GM19023 (cell line): ENCODE measurements at regions not wholly inside any gene's neighbourhood (a gene's known extent, or its start where the extent isn't known, plus 50 kb on each side); places are given as distances from the start of the nearest gene placed in this dataset.

Experiments
- ATAC-seq: cut with Tn5 transposase; IDR thresholded peaks from one replicate; pipeline ENCODE4 v1.9.1; 2021; ENCODE audit warnings: mild to moderate bottlenecking, moderate library complexity; ENCODE audit not compliant: unreplicated experiment

DNA sequence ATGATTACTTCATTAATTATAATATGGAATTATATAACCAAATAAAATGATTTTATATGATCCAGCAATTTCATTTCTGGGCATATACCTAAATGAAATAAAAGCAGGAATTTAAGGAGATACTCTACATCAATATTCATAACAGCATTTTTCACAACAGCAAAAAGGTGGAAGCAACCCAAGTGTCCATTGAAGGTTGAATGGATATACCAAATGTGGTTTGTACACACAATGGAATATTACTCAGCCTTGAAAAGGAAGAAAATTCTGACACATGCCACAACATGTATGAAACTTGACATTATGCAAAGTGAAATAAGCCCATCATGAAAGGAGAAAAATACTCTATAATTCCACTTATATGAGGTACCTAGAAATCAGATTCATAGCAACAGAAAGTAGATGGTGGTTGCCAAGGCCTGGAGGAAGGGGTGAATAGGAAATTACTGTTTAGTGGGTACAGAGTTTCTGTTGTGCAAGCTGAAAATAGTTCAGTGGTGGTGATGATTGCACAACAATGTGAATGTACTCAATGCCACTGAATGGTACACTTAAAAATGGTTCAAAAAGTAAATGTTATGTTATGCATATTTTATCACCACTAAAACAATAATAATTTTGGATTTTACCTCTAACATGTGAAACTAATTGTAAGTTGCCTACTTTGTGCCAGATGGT, 471.5 kb downstream of the SPRY1 start:
- no peak for ATAC-seq

DNA sequence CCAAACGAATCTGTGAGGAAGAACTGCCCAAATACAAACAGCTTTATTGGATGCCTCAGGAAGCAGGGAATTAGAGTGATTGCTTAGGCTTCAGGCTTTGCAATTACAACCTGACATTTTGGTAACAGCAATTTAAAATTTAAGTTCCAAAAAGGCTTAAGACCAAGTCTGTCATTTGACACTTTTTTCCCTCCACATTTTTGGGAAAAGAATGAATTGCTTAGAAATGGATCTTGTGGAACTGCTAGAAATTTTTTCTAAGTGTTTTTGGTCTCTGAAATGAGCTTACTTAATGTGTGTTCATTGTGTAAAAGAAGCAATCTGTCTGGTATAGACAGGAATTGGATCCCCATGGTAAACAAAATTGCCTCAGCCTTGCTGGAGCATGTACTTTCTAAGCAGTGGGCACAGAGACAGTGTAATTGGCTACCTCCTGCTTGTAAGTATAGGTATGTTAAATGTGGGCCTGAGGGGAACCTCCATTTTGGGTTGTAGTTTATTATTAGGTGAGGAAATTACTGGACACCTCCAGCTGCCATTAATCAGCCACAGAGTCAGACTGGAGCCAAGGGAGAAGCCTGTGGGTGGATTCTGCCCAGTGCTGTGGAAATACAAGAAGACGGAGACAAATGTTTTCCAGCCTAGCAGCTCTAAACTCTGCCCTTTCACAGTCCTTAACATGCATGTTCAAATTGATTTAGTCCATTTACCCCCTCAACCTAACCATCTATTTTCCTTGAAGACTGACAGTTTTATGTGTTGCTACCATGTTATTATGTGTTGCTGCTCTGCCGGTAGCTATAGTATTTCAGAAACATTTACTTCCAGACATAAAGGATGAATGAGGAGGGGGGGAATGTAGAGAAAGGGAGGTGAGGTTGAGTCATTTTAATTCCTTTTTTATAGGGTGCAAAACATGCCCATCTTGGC, 473.0 kb downstream of the SPRY1 start:
- ATAC-seq, result no peak

DNA sequence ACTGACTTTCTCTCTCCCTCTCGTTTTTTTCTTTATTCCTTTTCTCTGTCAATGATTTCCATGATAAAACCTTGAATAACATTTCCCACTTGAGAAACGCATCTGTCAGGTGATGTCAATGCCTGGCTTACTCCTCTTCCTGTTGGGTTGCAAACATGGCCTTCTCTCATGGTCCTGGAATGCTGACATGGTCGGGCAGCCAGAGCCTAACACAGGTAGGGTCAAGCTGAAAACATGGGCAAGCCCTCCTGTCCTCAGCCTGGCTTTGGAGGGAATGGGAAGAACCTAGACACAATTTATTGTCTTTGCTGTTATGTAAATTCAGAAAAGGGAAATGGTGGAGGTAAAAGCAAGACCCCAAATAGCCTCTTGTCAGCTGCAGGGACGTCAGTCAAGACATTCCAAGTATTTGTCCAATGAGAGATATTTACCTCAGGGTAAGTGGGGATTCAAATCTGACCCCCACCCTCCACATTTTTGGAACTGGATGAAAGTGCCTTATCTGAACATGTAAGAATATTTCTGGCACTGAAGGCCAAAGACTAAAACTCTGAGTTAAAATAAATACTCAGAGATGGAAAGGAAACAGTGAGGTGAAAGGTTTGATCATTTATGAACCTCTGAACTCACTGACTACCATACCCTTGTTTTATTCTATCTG, 473.8 kb downstream of the SPRY1 start:
- ATAC-seq, result no peak

DNA sequence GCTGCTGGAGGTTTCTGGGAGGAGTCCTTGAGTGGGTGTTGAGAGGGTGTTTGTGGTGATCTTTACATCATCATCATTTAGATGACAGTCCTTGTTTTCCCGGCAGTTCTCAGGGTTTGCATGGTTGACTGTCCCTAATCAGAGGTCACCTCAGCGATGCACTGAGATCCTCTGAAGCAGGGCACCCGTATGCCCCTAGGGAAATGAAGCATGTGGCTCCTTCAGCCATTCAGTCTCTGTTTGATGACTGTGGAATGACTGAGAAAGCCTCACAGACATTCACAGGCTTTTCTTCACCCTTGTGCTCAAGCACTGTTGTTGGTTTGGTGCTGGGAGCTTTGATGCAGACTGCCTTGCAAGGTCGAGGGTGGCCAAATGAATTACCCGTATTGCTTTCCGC, 474.7 kb downstream of the SPRY1 start:
- no peak for ATAC-seq

DNA sequence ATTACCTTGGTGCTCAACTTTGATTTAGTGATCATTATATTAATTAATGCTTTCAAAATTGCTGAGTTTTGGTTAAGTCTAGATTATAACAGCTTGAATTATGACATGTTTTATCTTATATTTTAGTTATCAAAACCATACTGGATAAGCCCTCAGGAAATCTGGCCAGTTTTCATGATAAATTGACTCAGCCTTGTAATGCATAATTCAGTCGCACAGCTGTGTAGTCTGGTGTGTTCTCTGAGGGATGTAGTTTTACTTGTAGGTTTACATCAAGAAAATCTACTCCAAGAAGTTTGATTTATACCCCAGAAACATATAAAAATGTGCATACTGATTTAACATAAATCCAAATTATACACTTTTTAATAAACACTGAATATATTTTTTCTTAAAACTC, 477.5 kb downstream of the SPRY1 start:
- ATAC-seq, result no peak

DNA sequence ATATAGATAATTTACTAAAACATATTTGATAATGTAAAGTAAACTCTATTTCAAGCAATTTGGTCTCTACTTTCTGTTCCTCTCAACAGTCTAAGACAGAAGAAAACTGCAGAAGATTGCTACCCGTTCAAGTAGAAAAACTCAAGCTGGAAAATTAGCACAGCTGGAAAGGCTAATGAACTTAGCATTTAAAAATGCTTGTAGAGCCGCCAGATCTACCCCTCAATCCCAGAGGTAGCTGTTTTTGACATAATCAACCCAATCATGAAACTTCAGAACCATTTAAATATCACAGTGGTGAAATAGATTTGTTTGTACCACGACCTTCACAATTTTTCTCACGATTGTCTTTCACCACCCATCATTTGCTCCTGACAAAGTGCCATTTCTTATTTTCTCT, 479.5 kb downstream of the SPRY1 start:
- ATAC-seq, result no peak

DNA sequence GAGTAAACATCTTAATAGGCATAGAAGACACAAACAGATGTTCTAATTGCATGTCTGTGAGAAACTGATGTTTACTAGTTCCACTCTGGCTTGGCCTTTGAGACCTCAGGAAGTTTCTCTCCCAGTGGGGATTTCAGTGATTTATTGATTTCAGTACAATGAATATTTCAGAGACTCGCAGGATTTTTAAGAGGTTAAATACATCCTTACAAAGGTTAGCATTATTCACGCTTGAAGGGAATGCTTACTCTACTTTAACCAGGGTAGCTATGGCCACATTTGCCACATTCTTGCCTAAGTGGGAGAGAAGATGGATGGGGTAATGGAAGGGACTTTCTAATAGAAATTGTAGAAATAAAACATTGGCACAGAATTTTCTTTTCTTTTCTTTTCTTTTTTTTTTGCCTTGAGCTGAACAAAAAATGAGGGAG, 480.1 kb downstream of the SPRY1 start:
- no peak for ATAC-seq

DNA sequence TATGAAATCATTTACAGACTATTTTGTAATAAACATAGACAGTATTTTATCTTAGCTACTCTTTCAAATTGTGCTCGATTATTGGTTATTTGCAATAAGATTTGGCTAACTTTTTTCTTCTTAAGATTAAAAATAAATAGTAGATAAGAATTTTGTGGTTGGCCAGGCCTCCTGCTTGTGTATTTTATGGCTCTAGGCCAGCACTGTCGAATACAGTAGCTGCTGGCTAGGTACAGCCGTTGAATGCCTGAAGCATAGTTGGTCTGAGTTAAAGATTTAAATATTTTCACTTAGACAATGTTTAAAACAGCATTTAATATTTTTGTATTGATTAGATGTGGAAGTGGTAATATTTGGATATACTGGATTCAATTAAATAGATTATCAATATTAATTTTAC, 481.0 kb downstream of the SPRY1 start:
- no peak for ATAC-seq

DNA sequence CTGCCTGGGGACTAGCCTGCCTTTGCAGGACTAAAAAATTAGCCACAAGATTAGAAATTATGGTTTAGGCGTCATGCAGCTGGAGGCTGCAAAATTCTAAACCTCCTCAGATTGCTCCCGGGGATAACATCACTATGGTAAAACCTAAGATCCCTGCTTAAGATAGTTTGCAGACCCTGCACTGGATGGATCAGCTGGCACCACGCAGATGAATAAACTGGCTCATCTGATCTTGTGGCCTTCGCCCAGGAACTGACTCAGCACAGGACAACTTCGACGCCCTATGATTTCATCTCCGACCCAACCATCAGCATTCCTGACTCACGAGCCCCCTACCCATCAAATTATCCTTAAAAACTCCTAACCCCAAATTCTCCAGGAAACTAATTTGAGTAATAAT, 482.4 kb downstream of the SPRY1 start:
- no peak for ATAC-seq

DNA sequence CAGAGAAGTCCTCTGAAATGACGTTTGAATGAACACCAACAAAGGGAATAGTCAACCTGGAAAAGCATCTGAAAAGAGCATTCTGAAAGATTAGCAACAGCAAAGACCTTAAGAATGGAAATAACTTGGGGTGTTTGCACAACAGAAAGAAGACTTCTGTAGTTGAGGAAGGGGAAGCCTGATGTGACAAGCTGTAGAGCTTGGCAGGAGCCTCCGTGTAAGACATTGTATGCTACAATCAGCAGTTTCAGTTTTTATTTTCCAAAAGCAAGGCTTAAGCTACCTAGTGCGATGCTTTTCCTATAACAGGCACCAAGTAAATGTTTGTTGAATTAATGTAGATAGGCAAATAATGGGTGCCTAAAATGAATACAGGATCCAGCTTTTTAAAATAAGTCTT, 484.0 kb downstream of the SPRY1 start:
- ATAC-seq, result no peak

DNA sequence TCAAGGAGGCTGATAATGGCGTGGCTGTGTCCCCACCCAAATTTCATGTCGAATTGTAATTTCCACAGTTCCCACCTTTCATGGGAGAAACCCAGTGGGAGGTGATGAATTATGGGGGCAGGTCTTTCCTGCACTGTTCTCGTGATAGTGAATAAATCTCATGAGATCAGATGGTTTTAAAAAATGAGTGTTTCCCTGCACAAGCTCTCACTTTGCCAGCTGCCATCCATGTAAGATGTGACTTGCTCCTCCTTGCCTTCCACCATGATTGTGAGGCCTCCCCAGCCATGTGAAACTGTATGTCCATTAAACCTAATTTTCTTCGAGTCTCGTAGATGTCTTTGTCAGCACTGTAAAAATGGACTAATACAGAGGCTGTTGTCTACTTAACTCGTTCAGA, 488.3 kb downstream of the SPRY1 start:
- ATAC-seq, result no peak

DNA sequence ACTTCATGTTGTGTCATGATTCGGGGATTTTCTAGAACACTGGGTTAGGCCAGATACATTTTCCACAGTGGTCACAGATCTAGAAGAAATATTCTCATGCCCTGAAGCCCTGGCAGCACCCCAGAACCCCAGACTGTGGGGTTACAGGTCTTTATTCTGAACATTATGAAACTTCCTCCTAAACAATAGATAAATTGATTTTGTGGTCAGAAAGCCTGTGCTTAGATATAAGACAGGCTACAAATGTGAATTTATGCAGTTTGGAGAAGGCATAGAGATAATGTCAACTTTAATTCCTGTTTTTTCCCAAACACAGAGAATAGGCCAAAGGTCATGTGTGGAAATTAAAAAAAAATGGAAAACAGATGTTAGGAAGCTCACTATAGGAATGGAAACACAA, 492.9 kb downstream of the SPRY1 start:
- ATAC-seq, result no peak

DNA sequence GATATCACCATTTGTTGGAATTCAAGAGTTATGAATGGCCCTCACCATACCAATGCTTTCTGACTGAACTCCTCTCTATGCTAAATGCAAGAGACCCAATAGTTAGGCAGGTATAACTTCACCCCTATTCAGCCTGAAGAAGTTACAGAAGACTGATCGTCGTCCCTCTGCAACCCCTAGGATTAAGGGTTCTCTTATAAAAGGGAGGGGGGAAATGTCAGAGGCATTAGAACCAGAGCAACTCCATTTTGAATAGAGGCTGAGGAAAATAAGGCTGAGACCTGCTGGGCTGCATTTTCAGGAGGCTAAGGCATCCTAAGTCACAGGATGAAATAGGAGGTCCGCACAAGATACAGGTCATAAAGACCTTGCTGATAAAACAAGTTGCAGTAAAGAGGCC, 494.3 kb downstream of the SPRY1 start:
- no peak for ATAC-seq

DNA sequence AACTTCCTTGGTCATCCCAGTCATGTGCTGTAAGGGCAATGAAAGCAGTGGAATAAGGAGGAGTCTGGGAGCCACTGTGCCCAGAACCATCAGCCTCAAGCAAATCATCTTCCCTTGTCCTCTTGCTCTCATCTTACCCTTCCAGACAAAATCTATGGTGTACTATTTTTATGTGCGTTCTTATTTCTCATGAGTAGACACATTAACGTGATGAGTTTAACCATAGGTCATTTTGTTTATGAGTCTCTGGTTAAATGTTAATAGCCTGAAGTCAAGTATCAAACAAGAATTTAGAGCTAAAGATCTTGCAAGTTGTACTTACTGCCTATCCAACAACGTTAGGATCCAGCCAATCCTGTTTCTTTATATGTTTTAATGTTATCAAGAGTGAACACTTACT, 495.3 kb downstream of the SPRY1 start:
- ATAC-seq, result no peak

DNA sequence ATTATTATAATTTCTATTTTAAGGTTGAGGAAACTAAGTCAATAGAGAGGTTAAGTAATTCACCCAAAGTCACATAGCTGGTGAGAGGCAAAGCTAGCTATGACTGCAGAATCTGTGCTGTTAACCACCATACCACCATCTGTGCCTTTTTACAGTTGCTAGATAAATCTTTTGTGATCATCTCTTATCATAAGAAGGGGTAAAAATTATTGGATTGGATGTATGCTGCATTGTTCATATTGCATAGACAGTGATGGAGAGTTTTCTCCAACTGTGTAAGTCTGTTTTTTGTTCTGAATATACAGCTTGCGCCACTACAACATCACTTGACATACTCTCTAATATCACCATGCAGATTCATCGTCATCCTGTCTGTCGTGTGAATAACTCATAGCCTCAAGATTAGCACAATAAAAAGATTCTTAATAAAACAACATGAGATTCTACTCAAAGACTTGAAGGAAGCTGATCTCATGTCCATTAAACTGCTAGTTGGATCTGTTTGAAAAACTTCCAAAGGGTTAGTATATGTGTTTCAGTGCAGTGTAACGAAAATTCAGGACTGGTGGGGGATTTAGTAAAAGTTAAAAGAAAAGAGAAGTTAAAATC, 495.9 kb downstream of the SPRY1 start:
- no peak for ATAC-seq

DNA sequence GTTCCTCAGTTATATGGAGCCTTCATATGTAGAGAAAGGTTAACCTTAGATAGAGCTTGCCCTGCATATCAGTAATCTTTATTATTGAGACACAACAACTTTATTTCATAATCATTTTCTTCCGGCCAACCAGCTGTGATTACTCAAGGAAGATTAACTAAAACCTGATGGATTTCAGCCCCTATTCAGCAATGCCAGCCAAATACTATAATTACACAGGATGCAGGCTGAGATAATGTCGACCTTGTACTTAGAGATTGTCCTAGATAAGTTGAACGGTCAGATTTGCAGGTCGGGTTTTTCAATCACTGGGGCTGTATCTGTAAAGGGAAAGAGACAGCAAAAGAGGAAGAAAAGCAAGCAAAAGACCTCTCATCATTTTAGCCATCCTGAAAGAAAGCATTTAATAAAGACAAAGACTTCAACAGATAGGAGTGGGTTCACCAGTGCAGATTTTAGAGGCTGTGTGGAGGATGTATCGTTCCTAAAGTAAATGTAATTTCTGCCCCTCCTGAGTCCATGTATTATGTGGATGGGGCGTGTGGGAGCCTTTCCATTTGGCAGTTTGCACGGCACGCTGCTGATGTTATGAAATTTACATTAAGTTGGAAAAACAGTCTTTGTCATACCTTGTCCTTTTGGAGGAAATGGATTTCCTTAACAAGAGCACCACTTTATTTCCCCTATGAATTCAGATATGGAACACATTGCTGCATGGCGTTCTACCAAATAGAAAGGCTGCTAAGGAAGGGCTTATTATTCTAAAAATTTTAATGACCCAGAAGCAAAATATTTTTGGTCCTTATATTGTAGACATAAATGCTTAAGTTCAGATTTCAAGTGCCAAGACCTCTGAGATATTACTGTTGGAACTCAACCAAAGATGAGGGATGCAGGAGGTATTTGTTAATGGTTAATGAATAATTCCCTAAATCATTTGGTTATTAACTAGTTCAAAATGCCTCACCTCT, 496.7 kb downstream of the SPRY1 start:
- ATAC-seq, result no peak

DNA sequence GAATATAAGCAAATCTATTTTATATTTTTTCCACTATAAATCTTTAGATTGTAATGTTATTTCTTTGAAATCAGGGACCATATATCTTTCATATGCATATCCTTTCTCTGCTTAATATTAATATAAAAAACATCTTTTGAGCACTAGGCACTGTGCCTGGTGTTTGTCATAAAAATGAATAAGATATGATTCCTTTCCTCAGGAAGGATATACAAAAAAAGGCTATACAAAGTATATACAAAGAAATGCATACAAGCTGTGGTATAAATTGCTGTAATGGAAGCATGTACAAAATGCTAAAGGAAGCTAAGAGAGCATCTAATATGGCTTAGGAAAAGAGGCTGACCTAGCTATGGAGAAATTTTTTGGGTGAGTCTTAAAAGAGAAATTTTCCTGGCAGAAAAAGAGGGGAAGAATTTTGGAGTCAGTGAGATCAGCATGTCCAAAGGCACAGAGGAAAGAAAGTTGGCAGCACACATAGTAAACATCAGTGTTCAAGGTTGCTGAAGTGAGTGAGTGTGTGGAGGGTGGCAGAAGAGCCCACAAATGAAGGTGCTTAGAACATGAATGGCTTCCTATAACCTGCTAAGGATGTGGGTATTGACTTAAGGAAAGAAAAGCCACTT, 500.0 kb downstream of the SPRY1 start:
- no peak for ATAC-seq

DNA sequence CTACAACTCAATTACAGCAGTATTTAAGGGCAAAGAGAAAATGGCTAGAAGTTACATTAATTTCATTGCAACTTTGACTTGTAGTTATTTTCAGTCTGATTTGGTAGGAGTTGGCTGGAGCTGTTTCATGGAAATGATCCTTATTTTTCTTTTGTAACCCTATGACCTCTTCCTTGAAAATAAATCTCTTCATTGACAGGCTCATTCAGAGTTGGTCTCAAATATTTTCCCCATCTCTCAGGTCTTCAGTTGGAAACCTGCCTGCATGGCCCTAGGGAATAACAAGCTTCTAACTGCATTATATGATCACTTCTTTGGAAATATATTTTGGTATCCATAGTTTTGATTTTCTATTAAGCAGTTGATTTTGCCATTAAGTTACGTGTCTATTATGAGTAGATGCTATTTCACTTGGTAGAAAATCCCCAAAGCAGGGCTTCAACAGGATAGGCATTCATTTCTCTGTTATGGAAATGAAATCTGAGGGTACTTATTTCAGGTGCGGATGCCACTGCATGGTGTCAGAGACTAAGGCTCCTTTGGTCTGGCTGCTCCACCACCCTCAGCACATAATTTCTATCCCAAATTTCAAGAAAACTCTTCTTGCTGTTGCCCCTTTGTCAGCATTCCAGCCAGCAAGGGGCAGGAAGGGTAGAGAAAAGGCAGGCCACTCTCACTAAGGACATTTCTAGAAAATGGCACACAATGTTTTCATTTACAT, 502.5 kb downstream of the SPRY1 start:
- ATAC-seq, result no peak

DNA sequence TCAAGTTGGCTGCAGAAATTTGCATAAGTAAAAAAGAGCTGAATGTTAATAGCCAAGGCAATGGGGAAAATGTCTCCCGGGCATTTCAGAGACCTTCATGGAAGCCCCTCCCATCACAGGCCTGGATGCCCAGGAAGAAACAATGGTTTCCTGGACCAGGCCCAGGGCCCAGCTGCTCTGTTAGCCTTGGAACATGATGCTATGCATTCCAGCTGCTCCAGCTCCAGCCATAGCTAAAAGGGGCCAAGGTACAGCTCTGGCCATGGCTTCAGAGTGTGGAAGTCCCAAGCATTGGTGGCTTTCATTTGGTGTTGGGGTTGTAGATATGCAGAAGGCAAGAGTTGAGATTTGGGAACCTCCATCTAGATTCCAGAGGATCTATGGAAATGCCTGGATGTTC, 508.3 kb downstream of the SPRY1 start:
- ATAC-seq, result no peak
